ENCODE measurements at regions not wholly inside any gene's neighbourhood (a gene's known extent, or its start where the extent isn't known, plus 50 kb on each side); places are given as distances from the start of the nearest gene placed in this dataset.

GRCh38 chr21:39072468-39072867 is 110.8 kb downstream of the PSMG1 start:
- TF ChIP-seq POLR2AphosphoS5 (IDR thresholded peaks at IDR 0.05) (no peak), POLR2A (IDR thresholded peaks at IDR 0.05) (no peak), CTCF (IDR thresholded peaks at IDR 0.05 in 8 of 11, conservative IDR thresholded peaks at IDR 0.05 in 3 of 11) (no peak)
